ENCODE measurements at regions not wholly inside any gene's neighbourhood (a gene's known extent, or its start where the extent isn't known, plus 50 kb on each side); places are given as distances from the start of the nearest gene placed in this dataset.

DNA sequence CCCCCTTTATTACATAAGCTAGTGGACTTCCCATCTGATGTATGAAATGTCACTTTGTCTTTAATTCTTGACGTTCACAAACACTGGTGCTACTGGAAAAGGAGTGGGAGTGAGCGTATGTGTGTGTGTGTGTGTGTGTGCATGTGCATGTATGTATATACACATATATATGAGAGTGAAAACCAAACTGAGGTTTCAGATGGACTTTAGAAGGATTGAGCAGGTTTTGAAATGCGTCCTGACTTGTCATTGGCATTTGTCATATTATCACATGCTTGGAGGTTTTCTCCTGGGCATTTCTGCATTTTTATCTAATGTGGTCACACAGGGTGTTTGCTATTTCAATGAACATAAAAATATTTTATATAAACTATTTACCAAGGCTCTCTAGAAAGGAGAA, 1085.9 kb downstream of the BCL11B start:
- H3K4me1 Mint-ChIP-seq, result no peaks in the 10 kb centered on the region
- no peaks in the 10 kb centered on the region for H3K36me3 Mint-ChIP-seq
- H3K4me3 Mint-ChIP-seq, result no peak overlapping the region
- no peak for ATAC-seq
- H3K27ac Mint-ChIP-seq, result no peak overlapping the region
- no peaks in the 10 kb centered on the region for H3K27me3 Mint-ChIP-seq
- peaks cover 2% of the 10 kb centered on the region for H3K9me3 Mint-ChIP-seq

DNA sequence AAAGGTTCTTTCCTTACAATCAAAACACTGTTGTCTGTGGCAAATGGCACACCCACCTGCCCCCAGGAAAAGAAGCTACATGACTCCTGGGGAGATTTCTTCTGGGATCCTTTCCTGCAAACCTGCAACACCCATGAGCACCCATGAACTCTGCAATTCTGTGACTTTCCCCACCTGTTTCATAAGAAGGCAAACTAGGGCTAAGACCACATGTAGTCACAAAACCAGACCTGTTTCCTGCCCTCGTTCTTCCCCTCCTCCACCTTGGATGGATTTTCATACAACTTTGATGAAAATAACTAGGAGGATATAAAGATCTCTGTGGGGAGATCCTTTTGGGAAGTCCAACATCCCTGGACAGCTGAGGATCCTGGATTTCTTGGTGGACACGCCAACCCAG, 1084.7 kb downstream of the BCL11B start:
- ATAC-seq, result no peak
- Mint-ChIP-seq H3K4me1 (no peaks in the 10 kb centered on the region), H3K9me3 (peaks cover 2% of the 10 kb centered on the region), H3K27ac (no peak overlapping the region), H3K36me3 (no peaks in the 10 kb centered on the region), H3K4me3 (no peak overlapping the region), H3K27me3 (no peaks in the 10 kb centered on the region)

DNA sequence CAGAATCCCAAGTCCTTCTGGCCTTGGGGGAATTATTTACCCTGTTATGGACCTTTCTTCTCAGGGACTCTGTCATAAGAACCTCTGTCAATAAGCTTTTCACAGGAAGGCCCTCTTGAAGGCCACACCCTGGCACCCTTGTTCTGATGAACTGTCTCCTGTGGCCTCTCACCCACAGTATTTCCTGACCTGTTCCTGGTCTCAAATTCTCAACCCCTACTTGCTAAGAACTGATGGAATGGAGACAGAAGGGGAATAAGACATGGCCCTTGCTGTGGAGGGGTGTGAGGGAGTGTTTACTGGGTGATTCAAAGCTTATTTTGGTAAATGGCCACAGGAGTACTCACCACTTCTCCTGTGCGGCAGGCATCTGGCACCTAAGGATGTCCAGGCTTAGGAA, 1082.9 kb downstream of the BCL11B start:
- Mint-ChIP-seq H3K9me3 (peaks cover 2% of the 10 kb centered on the region), H3K36me3 (no peaks in the 10 kb centered on the region), H3K4me3 (no peak overlapping the region), H3K27me3 (no peaks in the 10 kb centered on the region), H3K4me1 (no peaks in the 10 kb centered on the region), H3K27ac (no peak overlapping the region)
- no peak for ATAC-seq

DNA sequence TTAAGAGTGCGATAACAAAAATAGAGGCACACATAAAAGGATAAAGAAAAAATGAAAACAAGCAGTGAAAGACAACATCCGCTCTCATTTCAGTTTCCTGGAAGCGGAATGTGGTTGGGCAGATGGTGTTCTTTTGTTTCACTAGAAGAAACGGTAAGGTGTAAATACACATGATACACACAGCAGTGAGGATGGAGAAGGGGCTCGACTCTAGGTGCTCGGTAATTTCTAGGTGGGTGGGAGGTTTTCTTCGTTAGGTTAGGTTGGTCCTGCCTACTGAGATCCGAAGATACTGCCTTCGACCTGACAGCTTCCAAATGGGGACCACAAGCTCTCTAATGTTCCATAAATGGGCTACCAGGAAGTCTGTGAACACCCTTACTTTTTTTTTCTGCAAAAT, 1082.5 kb downstream of the BCL11B start:
- Mint-ChIP-seq H3K27me3 (no peaks in the 10 kb centered on the region), H3K4me3 (no peak overlapping the region), H3K4me1 (no peaks in the 10 kb centered on the region), H3K9me3 (peaks cover 5% of the 10 kb centered on the region), H3K27ac (no peak overlapping the region), H3K36me3 (no peaks in the 10 kb centered on the region)
- no peak for ATAC-seq

DNA sequence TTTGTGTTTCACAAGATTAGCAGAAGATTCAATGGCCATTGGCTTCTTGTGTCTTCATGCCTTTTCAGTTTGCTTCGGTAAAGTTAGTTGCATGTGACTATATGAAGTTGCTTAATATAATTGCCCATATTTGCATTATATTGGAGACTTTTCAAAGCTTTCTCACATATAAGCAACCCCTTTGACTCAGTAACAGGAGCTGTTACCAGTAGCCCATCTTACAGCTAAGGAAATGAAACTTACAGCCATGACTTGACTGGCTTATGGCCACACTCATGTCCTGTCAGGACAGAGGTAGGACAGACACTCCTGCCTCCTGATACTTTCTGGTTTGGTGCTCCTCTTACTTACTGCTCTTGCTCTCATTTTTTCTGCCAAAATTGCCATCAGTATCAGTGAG, 1082.1 kb downstream of the BCL11B start:
- no peak for ATAC-seq
- Mint-ChIP-seq H3K4me3 (no peak overlapping the region), H3K27me3 (no peaks in the 10 kb centered on the region), H3K27ac (no peak overlapping the region), H3K4me1 (no peaks in the 10 kb centered on the region), H3K9me3 (peaks cover 5% of the 10 kb centered on the region), H3K36me3 (no peaks in the 10 kb centered on the region)

DNA sequence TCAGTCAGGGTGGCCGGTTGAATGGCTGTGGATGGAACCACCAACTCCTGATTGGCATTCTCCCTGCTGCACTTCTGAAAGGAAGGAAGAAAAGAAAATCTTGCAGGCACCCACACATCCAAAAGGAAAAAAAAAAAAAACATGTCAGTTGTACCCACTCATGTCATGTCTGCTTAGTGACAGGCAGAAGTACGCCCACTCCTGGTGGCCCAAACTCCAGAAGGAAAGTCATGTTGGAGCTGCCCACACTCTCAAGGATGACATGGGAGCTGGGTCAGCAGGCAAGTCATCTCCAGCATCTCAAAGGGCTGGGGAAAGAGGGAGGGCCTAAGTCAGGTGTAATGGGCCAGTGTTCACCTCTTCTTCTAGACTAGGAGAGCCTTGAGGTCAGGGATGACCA, 1079.1 kb downstream of the BCL11B start:
- Mint-ChIP-seq H3K9me3 (peaks cover 5% of the 10 kb centered on the region), H3K27me3 (no peaks in the 10 kb centered on the region), H3K27ac (no peak overlapping the region), H3K4me1 (no peaks in the 10 kb centered on the region), H3K36me3 (no peaks in the 10 kb centered on the region), H3K4me3 (no peak overlapping the region)
- no peak for ATAC-seq

DNA sequence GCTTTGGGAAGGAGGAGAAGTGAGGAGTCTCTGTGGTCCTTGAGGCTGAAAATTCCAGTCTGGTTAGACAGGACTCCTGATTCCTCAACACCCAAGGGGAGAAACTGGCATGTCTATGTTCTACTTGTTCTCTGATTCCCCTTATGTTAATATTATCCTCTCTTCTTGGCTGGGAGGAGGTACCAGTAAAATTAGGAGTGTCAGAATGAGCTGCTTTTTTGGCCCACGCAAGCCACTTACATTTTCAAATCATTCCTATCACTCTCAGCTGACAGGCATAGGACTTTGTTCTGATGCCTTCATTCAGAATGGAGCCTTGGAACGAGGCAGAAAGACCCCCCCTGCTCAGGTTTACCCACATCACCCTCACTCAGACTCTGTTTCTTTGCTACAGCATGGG, 1077.2 kb downstream of the BCL11B start:
- no peaks in the 10 kb centered on the region for H3K4me1 Mint-ChIP-seq
- H3K4me3 Mint-ChIP-seq, result no peak overlapping the region
- ATAC-seq, result no peak
- no peak overlapping the region for H3K27ac Mint-ChIP-seq
- H3K27me3 Mint-ChIP-seq, result no peaks in the 10 kb centered on the region
- no peaks in the 10 kb centered on the region for H3K36me3 Mint-ChIP-seq
- peaks cover 5% of the 10 kb centered on the region for H3K9me3 Mint-ChIP-seq

DNA sequence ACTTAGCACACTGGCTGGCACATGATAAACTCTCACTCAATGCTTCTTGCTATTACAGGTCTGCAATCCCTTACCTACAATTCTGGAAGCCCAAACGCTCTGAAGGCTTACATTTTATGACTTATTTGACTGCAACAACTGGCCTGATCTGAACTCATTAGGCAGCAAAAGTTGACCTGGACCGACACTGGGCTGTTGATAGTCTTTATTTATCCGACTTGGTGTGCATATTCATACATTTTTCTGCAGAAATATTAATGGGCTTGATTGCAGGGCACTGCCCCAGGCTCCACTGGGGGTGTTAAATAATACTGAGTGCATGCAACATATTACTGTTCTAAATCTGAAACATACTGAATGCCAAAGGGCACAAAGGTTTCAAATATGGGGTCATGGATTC, 1076.7 kb downstream of the BCL11B start:
- Mint-ChIP-seq H3K4me1 (no peaks in the 10 kb centered on the region), H3K4me3 (no peak overlapping the region), H3K36me3 (no peaks in the 10 kb centered on the region), H3K27ac (no peak overlapping the region), H3K27me3 (no peaks in the 10 kb centered on the region), H3K9me3 (peaks cover 2% of the 10 kb centered on the region)
- ATAC-seq, result no peak

DNA sequence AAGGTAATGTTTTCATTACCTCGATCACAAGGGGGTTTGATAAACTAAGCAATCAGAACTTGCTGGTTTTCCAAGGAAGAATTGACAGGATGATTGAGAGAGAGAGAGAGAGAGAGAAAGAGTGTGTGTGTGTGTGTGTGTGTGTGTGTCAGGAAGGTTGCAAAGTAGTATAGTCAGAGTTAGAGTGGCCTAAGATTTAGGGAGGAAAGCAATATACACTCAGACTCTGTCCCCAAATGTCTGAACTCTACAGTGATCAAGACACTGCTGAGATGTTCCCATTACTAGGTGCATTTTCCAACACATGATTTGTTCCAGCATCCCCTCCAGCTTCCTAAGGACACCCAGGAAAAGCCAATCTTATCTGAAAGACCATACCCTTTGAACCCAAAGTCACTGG, 1074.1 kb downstream of the BCL11B start:
- H3K9me3 Mint-ChIP-seq, result peaks cover 2% of the 10 kb centered on the region
- H3K27ac Mint-ChIP-seq, result no peak overlapping the region
- no peaks in the 10 kb centered on the region for H3K36me3 Mint-ChIP-seq
- no peaks in the 10 kb centered on the region for H3K27me3 Mint-ChIP-seq
- no peaks in the 10 kb centered on the region for H3K4me1 Mint-ChIP-seq
- ATAC-seq, result no peak
- H3K4me3 Mint-ChIP-seq, result no peak overlapping the region

DNA sequence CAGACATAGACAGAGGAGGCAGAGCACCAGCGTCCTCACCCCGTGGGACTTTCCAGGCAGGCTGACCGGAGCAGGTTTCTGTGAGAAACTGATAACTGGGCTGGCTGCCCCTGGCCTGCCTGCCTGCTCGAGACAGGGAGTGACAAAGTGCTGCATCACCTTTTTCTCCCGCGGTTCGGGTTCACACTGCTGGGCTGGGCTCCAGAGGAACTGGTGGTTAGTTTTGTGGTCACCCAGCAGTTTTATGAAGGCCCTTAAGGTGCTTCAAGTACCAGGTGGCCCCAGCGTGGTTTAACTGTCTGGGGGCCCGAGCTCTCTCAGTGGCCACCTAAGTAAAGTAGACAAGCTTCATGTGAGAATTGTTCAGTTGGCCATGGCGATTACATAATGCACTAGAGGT, 1073.6 kb downstream of the BCL11B start:
- H3K27ac Mint-ChIP-seq, result no peak overlapping the region
- no peaks in the 10 kb centered on the region for H3K27me3 Mint-ChIP-seq
- H3K4me1 Mint-ChIP-seq, result no peaks in the 10 kb centered on the region
- H3K9me3 Mint-ChIP-seq, result peaks cover 2% of the 10 kb centered on the region
- no peak overlapping the region for H3K4me3 Mint-ChIP-seq
- no peaks in the 10 kb centered on the region for H3K36me3 Mint-ChIP-seq
- no peak for ATAC-seq

DNA sequence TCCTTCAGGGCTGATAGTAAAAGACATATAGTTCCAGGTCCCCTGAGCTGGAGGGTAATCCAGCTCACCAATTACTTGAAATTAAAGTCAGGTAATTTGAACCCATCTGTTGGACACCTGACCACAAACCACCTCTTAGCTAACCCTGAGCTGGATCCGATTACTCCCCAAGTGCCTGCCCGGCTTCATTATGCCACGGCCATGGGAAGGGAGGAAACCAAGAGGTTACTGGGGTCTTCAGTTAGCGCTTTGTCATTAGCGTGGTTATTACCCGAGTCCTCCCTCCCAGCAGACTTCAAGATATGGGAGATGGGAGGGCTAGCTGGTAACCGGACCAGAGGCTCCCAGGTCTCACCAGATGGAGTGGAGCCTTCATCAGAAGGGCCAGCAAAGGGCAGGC, 1071.4 kb downstream of the BCL11B start:
- no peak for ATAC-seq
- Mint-ChIP-seq H3K27me3 (no peaks in the 10 kb centered on the region), H3K27ac (no peak overlapping the region), H3K4me3 (no peak overlapping the region), H3K9me3 (peaks cover 5% of the 10 kb centered on the region), H3K4me1 (no peaks in the 10 kb centered on the region), H3K36me3 (no peaks in the 10 kb centered on the region)

DNA sequence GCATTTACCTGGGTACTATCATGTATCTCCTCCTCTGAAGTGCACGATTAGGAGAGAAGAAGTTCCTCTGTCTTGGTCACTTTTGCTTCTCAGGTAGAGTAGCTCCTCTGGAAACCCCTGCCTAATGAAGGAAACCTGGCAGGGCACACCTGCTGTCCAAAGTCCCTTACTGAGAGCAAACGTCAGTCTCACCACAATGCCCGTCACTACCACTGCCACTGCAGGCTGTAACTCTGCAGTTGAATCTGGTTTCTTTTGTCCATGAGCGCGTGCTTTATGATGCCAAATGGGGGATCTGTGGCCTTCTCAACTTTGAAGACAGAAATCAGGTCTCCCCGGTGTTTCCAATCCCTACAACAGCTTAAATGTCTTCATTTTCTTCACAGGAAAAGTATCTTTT, 1068.6 kb downstream of the BCL11B start:
- Mint-ChIP-seq H3K4me3 (no peak overlapping the region), H3K27me3 (no peaks in the 10 kb centered on the region), H3K27ac (no peak overlapping the region), H3K4me1 (no peaks in the 10 kb centered on the region), H3K36me3 (no peaks in the 10 kb centered on the region), H3K9me3 (peaks cover 5% of the 10 kb centered on the region)
- ATAC-seq, result no peak

DNA sequence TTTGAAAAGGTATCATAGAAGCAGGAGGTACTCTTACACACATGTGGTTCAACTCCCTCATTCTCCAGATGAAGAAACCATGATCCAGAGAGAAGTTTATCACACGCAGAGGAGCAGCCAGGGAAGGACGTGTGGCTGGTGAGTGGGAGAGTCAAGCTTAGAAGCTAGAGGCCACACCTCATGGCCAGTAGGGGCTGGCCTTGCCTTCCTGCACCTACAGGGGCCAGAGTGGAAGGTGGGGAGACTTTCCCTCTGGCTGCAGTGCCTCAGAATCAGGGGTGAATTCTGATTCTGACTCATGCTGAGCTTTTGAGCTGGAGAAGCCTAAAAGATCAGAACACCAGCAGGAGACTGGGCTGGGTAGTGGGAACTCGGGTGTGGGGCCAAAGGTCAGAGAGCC, 1067.9 kb downstream of the BCL11B start:
- no peak for ATAC-seq
- Mint-ChIP-seq H3K9me3 (peaks cover 5% of the 10 kb centered on the region), H3K36me3 (no peaks in the 10 kb centered on the region), H3K4me3 (no peak overlapping the region), H3K27ac (no peak overlapping the region), H3K4me1 (no peaks in the 10 kb centered on the region), H3K27me3 (no peaks in the 10 kb centered on the region)

DNA sequence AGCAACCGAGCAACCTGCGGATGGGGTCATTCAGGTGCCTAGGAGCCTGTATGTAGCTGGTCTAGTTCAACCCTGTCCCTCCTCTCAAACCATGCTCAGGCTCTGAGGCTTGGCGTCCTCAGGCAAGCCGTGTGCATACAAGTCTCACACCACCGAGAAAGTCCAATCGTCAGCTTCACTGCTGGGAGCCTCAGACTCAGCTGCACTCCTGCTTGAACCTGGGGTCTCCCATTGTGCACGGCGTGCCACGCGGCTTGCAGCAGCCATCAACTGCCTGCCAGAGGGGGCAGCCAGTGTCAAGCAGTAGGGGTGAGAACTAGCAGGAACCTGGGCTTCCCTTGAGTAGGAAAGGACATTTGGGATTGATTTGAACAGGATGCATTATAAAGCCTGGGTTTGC, 1064.6 kb downstream of the BCL11B start:
- Mint-ChIP-seq H3K36me3 (no peaks in the 10 kb centered on the region), H3K27ac (no peak overlapping the region), H3K9me3 (peaks cover 14% of the 10 kb centered on the region), H3K27me3 (no peaks in the 10 kb centered on the region), H3K4me1 (no peaks in the 10 kb centered on the region), H3K4me3 (no peak overlapping the region)
- ATAC-seq, result no peak

DNA sequence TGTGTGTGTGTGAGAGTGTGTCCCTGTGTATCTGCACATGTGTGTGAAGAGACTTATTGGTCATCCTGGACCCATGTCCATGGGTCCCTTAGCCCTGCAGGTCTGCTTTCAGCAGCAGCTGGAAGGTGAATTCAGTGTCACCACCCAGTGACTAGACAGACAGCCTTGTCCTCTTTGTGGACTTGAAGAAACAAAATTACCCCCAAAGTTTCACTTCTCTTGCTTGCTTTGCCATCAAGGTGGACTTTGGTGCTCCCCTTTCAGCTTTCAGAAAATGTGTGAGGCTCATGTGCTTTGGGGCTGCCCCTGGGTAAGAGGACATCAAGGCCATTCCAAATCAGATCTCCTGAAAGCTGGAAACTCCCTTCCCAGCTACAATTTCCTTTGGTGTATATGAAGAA, 1063.8 kb downstream of the BCL11B start:
- H3K36me3 Mint-ChIP-seq, result no peaks in the 10 kb centered on the region
- H3K27ac Mint-ChIP-seq, result no peak overlapping the region
- peaks cover 14% of the 10 kb centered on the region for H3K9me3 Mint-ChIP-seq
- H3K27me3 Mint-ChIP-seq, result no peaks in the 10 kb centered on the region
- H3K4me1 Mint-ChIP-seq, result no peaks in the 10 kb centered on the region
- ATAC-seq, result no peak
- no peak overlapping the region for H3K4me3 Mint-ChIP-seq

DNA sequence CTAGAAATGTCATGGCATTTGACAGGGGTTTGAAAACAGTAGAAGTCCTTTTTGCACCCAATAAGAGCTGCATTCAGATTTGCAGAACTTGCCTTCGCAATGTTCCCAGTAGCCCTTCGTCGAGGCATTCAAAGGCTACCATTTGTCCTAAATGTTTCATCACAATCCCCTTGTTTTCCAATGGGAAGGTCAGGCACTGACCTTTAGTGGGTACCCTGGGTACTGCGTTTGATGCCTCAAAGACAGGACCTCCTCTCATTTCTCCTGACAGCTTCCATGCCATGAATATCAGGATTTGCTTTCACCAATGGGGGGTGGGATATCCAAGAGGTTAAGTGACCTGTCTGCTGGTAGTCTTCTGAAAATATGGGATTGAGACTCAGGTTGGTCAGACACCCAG, 1063.1 kb downstream of the BCL11B start:
- Mint-ChIP-seq H3K9me3 (peaks cover 14% of the 10 kb centered on the region), H3K27me3 (no peaks in the 10 kb centered on the region), H3K4me3 (no peak overlapping the region), H3K4me1 (no peaks in the 10 kb centered on the region), H3K27ac (no peak overlapping the region), H3K36me3 (no peaks in the 10 kb centered on the region)
- ATAC-seq, result no peak

DNA sequence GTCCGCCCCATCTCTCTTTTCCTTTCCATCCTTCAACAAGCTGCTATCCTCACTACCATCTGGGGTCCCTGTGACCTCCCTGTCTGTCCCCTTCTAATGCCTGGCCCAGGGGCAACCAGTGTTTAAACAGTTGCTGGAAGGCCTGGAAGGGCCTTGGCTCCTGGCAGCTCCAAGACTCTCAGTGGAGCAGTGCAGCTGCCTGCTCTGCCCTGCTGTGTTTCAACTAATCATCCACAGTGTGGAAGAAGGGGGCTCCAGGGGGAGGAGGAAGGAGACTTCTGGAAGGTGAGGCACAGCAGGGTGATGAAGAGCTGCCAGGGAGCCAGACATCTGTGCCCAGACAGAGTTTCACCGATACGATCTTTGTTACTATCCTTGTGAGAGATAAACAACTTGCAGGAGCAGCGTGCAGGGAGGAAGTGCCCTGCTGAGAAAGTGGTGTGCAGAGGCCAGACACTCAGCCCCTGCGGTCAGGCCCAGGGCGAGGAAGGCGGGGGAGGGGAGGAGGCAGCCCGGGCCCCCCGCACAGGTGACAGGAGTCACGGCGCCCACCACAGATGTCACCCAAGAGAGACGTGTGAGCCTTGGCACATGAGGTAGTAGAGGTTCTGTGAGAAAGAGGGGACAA, 1061.8 kb downstream of the BCL11B start:
- no peak for ATAC-seq
- Mint-ChIP-seq H3K4me3 (no peak overlapping the region), H3K27ac (no peak overlapping the region), H3K9me3 (peaks cover 9% of the 10 kb centered on the region), H3K27me3 (no peaks in the 10 kb centered on the region), H3K36me3 (no peaks in the 10 kb centered on the region), H3K4me1 (no peaks in the 10 kb centered on the region)

All from stimulated activated memory B cell treated with anti-CD40 and anti-IgM and Interleukin-4, amounts not matched to agents 10 μg/mL and 1 μg/mL and 100 μg/mL, for 72 hours (primary cell).